Muscle of leg (tissue), 3 donors: ENCODE measurements at regions not wholly inside any gene's neighbourhood (a gene's known extent, or its start where the extent isn't known, plus 50 kb on each side); places are given as distances from the start of the nearest gene placed in this dataset.
"Not testable (repeated sequence)": the region's sequence is repeated elsewhere in the genome, so short reads cannot be mapped to it uniquely, and the experiment has no call there.

Experiments
- DNase-seq: peaks from one replicate; pipeline ENCODE4 v3.0.0; 2013
- H3K27ac ChIP-seq: one replicate; pipeline ENCODE4 v1.5.1; 2013; ENCODE audit warnings: mild to moderate bottlenecking, low read length, control low read depth
- H3K27me3 ChIP-seq: one replicate; pipeline ENCODE4 v1.6.1; 2013; ENCODE audit warnings: low read length; ENCODE audit not compliant: control insufficient read depth, insufficient read depth
- H3K36me3 ChIP-seq: one replicate; pipeline ENCODE4 v1.6.1; 2013; ENCODE audit warnings: low read length; ENCODE audit not compliant: control insufficient read depth, insufficient read depth
- H3K4me1 ChIP-seq: one replicate; pipeline ENCODE4 v1.6.1; 2013; ENCODE audit warnings: low read length; ENCODE audit not compliant: control insufficient read depth, insufficient read depth
- H3K4me3 ChIP-seq: one replicate; pipeline ENCODE4 v1.5.1; 2013; ENCODE audit warnings: low read length, control low read depth
- H3K9me3 ChIP-seq: replicated peaks from 2 replicates; pipeline ENCODE4 v1.6.1; 2013; ENCODE audit warnings: low read depth, low read length; ENCODE audit not compliant: control insufficient read depth
- WGBS: methylation state at CpG from one replicate; pipeline ENCODE4 v1.1.5; 2013; ENCODE audit warnings: missing lambda C conversion rate; ENCODE audit not compliant: insufficient coverage; 5-methylcytosine and 5-hydroxymethylcytosine counted together

GRCh38 chr15:34496207-34496995 is 58.8 kb upstream of the GOLGA8A start:
- H3K27me3 ChIP-seq, result peaks cover 45% of the 10 kb centered on the region
- peaks cover 5% of the 10 kb centered on the region for H3K4me1 ChIP-seq
- DNase-seq, result no peak
- no peaks in the 10 kb centered on the region for H3K36me3 ChIP-seq
- no peak overlapping the region for H3K27ac ChIP-seq
- H3K4me3 ChIP-seq, result no peak overlapping the region
- H3K9me3 ChIP-seq, result peaks cover 2% of the 10 kb centered on the region
- WGBS, result 4% methylated on average over 6 of the region's 30 CpGs

GRCh38 chr15:34495707-34496106 is 58.1 kb upstream of the GOLGA8A start:
- not testable (repeated sequence) for H3K36me3 ChIP-seq, DNase-seq, H3K4me1 ChIP-seq, H3K4me3 ChIP-seq, H3K9me3 ChIP-seq, H3K27ac ChIP-seq
- 18% methylated on average over 15 of the region's 26 CpGs for WGBS
- peaks cover 45% of the 10 kb centered on the region for H3K27me3 ChIP-seq

- 2% methylated on average over 18 of the region's 20 CpGs for WGBS
- Histone ChIP-seq H3K36me3 (no peaks in the 10 kb centered on the region), H3K4me1 (peaks cover 5% of the 10 kb centered on the region), H3K27me3 (peaks cover 55% of the 10 kb centered on the region), H3K9me3 (peaks cover 4% of the 10 kb centered on the region), H3K27ac (no peak overlapping the region), H3K4me3 (no peak overlapping the region)
- DNase-seq, result no peak
Measured at GRCh38 chr15:34494084-34494399, 56.4 kb upstream of the GOLGA8A start.

GRCh38 chr15:34493001-34493400 is 55.4 kb upstream of the GOLGA8A start:
- no peak for DNase-seq
- no peak overlapping the region for H3K4me3 ChIP-seq
- H3K27ac ChIP-seq, result no peak overlapping the region
- WGBS, result no CpG with 5 or more reads among the region's 1 CpG
- H3K36me3 ChIP-seq, result no peaks in the 10 kb centered on the region
- H3K4me1 ChIP-seq, result peaks cover 5% of the 10 kb centered on the region
- H3K9me3 ChIP-seq, result peaks cover 4% of the 10 kb centered on the region
- H3K27me3 ChIP-seq, result peaks cover 56% of the 10 kb centered on the region

- not testable (repeated sequence) for H3K9me3 ChIP-seq, H3K27ac ChIP-seq, H3K4me3 ChIP-seq, H3K36me3 ChIP-seq, H3K4me1 ChIP-seq, DNase-seq
- no CpG with 5 or more reads among the region's 1 CpG for WGBS
- H3K27me3 ChIP-seq, result peaks cover 52% of the 10 kb centered on the region
Measured at GRCh38 chr15:34491488-34491887, 53.9 kb upstream of the GOLGA8A start.

- Histone ChIP-seq H3K36me3 (no peaks in the 10 kb centered on the region), H3K27me3 (peaks cover 44% of the 10 kb centered on the region), H3K4me1 (no peaks in the 10 kb centered on the region), H3K9me3 (peaks cover 4% of the 10 kb centered on the region), H3K4me3 (no peak overlapping the region), H3K27ac (no peak overlapping the region)
- 6% methylated on average over 29 of the region's 38 CpGs for WGBS
- no peak for DNase-seq
Measured at GRCh38 chr15:34490417-34491193, 53.0 kb upstream of the GOLGA8A start.

GRCh38 chr15:34488973-34489959 is 51.7 kb upstream of the GOLGA8A start:
- DNase-seq, H3K4me1 ChIP-seq, H3K9me3 ChIP-seq, H3K36me3 ChIP-seq, H3K4me3 ChIP-seq, H3K27ac ChIP-seq: not testable (repeated sequence)
- H3K27me3 ChIP-seq, result peaks cover 31% of the 10 kb centered on the region
- 88% methylated on average over 15 of the region's 37 CpGs for WGBS
